Skeletal muscle tissue (tissue), 3 donors: ENCODE measurements at regions not wholly inside any gene's neighbourhood (a gene's known extent, or its start where the extent isn't known, plus 50 kb on each side); places are given as distances from the start of the nearest gene placed in this dataset.

Experiments
- H3K27ac ChIP-seq: one replicate; pipeline ENCODE4 v1.7.0; 2013; ENCODE audit warnings: mild to moderate bottlenecking, low read depth, low read length, inconsistent platforms
- H3K27me3 ChIP-seq, 3 donors: one replicate each; pipeline ENCODE4 v1.7.0; 2013; ENCODE audit warnings: low read length in 3 of 3; ENCODE audit not compliant: control insufficient read depth in 3 of 3, insufficient read depth in 3 of 3
- H3K36me3 ChIP-seq, 3 donors: one replicate each; pipeline ENCODE4 v1.7.0; 2013; ENCODE audit warnings: low read length in 3 of 3; ENCODE audit not compliant: control insufficient read depth in 3 of 3, insufficient read depth in 3 of 3
- H3K4me1 ChIP-seq, 3 donors: one replicate each; pipeline ENCODE4 v1.7.0; 2013; ENCODE audit warnings: low read length in 3 of 3, mild to moderate bottlenecking in 3 of 3; ENCODE audit not compliant: control insufficient read depth in 3 of 3, insufficient read depth in 3 of 3
- H3K4me3 ChIP-seq, 3 donors: one replicate each; pipeline ENCODE4 v1.7.0; 2013; ENCODE audit warnings: low read length in 3 of 3
- H3K9ac ChIP-seq, 3 donors: one replicate each; pipeline ENCODE4 v1.7.0; 2013; ENCODE audit warnings: low read length in 3 of 3, mild to moderate bottlenecking in 3 of 3, moderate library complexity in 2 of 3, low read depth in 1 of 3
- H3K9me3 ChIP-seq, 3 donors: one replicate each; pipeline ENCODE4 v1.7.0; 2013; ENCODE audit warnings: low read length in 3 of 3; ENCODE audit not compliant: control insufficient read depth in 3 of 3
- donor health status: Osteomylitis.

- Histone ChIP-seq H3K27me3 (peaks cover 34 to 75% (median 55%) of the 10 kb centered on the region in 3 donors), H3K36me3 (no peaks in the 10 kb centered on the region), H3K4me3 (no peak overlapping the region), H3K9ac (no peak overlapping the region), H3K9me3 (peaks cover 3 to 6% (median 4%) of the 10 kb centered on the region in 3 donors), H3K27ac (no peak overlapping the region), H3K4me1 (no peaks in the 10 kb centered on the region)
These were observed 156.4 kb upstream of the FOXF1 start for GRCh38 chr16:86353948-86354347.

- no peak overlapping the region for H3K27ac ChIP-seq
- no peaks in the 10 kb centered on the region for H3K36me3 ChIP-seq
- H3K4me1 ChIP-seq, result no peaks in the 10 kb centered on the region
- H3K27me3 ChIP-seq, result peaks cover 33 to 74% (median 49%) of the 10 kb centered on the region in 3 donors
- H3K9ac ChIP-seq, result no peak overlapping the region
- H3K4me3 ChIP-seq, result no peak overlapping the region
- H3K9me3 ChIP-seq, result peaks cover 3 to 6% (median 4%) of the 10 kb centered on the region in 3 donors
These were observed 155.4 kb upstream of the FOXF1 start for GRCh38 chr16:86354641-86355513.

- Histone ChIP-seq H3K4me3 (no peak overlapping the region), H3K9me3 (peaks cover 3 to 6% (median 4%) of the 10 kb centered on the region in 3 donors), H3K4me1 (no peaks in the 10 kb centered on the region), H3K9ac (no peak overlapping the region), H3K36me3 (no peaks in the 10 kb centered on the region), H3K27ac (no peak overlapping the region), H3K27me3 (peaks cover 32 to 73% (median 49%) of the 10 kb centered on the region in 3 donors)
These were observed 154.8 kb upstream of the FOXF1 start for GRCh38 chr16:86355531-86355930.

- H3K36me3 ChIP-seq, result no peaks in the 10 kb centered on the region
- H3K4me3 ChIP-seq, result no peak overlapping the region
- H3K27me3 ChIP-seq, result peaks cover 32 to 69% (median 53%) of the 10 kb centered on the region in 3 donors
- H3K27ac ChIP-seq, result no peak overlapping the region
- H3K9ac ChIP-seq, result no peak overlapping the region
- no peaks in the 10 kb centered on the region for H3K4me1 ChIP-seq
- H3K9me3 ChIP-seq, result peaks cover 3 to 6% (median 4%) of the 10 kb centered on the region in 3 donors
These were observed 154.4 kb upstream of the FOXF1 start for GRCh38 chr16:86355951-86356350.

- Histone ChIP-seq H3K27me3 (peaks cover 29 to 65% (median 56%) of the 10 kb centered on the region in 3 donors), H3K27ac (no peak overlapping the region), H3K4me3 (no peak overlapping the region), H3K4me1 (no peaks in the 10 kb centered on the region), H3K9ac (no peak overlapping the region), H3K9me3 (peaks cover 3 to 6% (median 4%) of the 10 kb centered on the region in 3 donors), H3K36me3 (no peaks in the 10 kb centered on the region)
These were observed 153.5 kb upstream of the FOXF1 start for GRCh38 chr16:86356804-86357203.

GRCh38 chr16:86357303-86357702, 153.0 kb upstream of the FOXF1 start:
- no peaks in the 10 kb centered on the region for H3K36me3 ChIP-seq
- H3K4me1 ChIP-seq, result no peaks in the 10 kb centered on the region
- H3K9me3 ChIP-seq, result peaks cover 3 to 6% (median 4%) of the 10 kb centered on the region in 3 donors
- peaks cover 24 to 60% (median 54%) of the 10 kb centered on the region in 3 donors for H3K27me3 ChIP-seq
- H3K27ac ChIP-seq, result no peak overlapping the region
- no peak overlapping the region for H3K4me3 ChIP-seq
- no peak overlapping the region for H3K9ac ChIP-seq

- no peak overlapping the region for H3K4me3 ChIP-seq
- H3K27me3 ChIP-seq, result peaks cover 23 to 65% (median 57%) of the 10 kb centered on the region in 3 donors
- no peaks in the 10 kb centered on the region for H3K36me3 ChIP-seq
- no peak overlapping the region for H3K27ac ChIP-seq
- H3K9ac ChIP-seq, result no peak overlapping the region
- H3K9me3 ChIP-seq, result peaks cover 3 to 6% (median 4%) of the 10 kb centered on the region in 3 donors
- H3K4me1 ChIP-seq, result no peaks in the 10 kb centered on the region
These were observed 152.4 kb upstream of the FOXF1 start for GRCh38 chr16:86357950-86358349.

GRCh38 chr16:86359571-86359970, 150.8 kb upstream of the FOXF1 start:
- Histone ChIP-seq H3K9me3 (peaks cover 3 to 6% (median 4%) of the 10 kb centered on the region in 3 donors), H3K27ac (no peak overlapping the region), H3K4me3 (no peak overlapping the region), H3K4me1 (no peaks in the 10 kb centered on the region), H3K27me3 (peaks cover 12 to 64% (median 49%) of the 10 kb centered on the region in 3 donors), H3K36me3 (no peaks in the 10 kb centered on the region), H3K9ac (no peak overlapping the region)

- peaks cover 7 to 56% (median 41%) of the 10 kb centered on the region in 3 donors for H3K27me3 ChIP-seq
- no peak overlapping the region for H3K9ac ChIP-seq
- H3K4me3 ChIP-seq, result no peak overlapping the region
- H3K27ac ChIP-seq, result no peak overlapping the region
- no peaks in the 10 kb centered on the region for H3K9me3 ChIP-seq
- no peaks in the 10 kb centered on the region for H3K36me3 ChIP-seq
- no peaks in the 10 kb centered on the region for H3K4me1 ChIP-seq
These were observed 148.0 kb upstream of the FOXF1 start for GRCh38 chr16:86362155-86362849.

GRCh38 chr16:86363057-86363490, 147.3 kb upstream of the FOXF1 start:
- no peak overlapping the region for H3K4me3 ChIP-seq
- H3K9me3 ChIP-seq, result no peaks in the 10 kb centered on the region
- H3K36me3 ChIP-seq, result no peaks in the 10 kb centered on the region
- no peak overlapping the region for H3K27ac ChIP-seq
- H3K9ac ChIP-seq, result no peak overlapping the region
- no peaks in the 10 kb centered on the region for H3K4me1 ChIP-seq
- H3K27me3 ChIP-seq, result peaks cover 7 to 58% (median 39%) of the 10 kb centered on the region in 3 donors
